ENCODE measurements at regions not wholly inside any gene's neighbourhood (a gene's known extent, or its start where the extent isn't known, plus 50 kb on each side); places are given as distances from the start of the nearest gene placed in this dataset.
A peak's percentile ranks its signal among the peaks of the same experiment; 100 is the strongest.

DNA sequence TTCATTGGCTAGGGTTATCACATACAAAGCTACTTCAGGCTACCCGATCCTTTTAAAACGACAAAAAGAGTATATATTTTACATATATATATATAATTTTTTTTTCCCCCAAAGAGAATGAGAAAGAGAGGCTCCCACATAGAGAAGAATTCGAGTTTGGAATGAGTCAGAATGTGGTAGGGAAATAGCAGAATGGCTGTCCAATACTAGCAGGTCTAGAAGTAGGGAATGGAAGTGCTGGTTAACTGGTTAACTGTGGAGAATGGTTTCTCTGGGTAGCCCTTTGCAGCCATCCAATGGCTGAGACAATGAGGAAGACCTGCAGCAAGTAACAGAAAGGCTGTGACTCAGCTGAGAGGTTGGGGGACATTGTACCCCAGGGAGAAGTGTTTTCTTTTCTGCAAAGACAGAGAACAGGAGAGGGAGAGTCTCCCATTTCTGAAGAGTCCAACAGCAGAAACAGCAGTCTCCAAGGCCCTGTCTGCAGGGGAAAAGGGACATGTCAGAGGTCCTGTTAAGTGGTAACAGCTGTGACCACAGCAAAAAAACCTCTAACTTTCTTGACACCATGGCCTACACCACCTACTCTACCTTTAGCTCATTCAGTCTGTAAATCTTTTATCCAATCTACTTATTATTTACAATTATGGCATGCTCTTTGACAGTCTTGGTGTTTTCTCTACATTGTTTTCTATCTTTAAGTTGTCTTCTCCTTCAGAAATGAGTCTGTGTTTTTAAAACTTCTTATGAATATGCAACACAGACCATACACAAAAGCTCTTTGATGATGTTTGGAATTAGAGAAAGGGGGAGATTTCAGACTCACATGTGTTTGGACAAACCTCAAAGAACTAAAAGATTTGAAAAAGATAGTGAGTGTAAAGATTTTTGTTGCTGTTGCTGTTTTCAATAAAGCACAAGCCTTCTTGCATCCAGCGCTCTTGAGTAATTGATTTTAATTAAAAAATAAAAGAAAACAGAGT is 116.1 kb upstream of the SLC7A14 start:
- peaks cover 0 to 3% (median 0%) of the 10 kb centered on the region in 8 donors for H3K9me3 Mint-ChIP-seq
- POLR2A ChIA-PET (ENCODE audit: partially characterized antibody), result no interaction called here

DNA sequence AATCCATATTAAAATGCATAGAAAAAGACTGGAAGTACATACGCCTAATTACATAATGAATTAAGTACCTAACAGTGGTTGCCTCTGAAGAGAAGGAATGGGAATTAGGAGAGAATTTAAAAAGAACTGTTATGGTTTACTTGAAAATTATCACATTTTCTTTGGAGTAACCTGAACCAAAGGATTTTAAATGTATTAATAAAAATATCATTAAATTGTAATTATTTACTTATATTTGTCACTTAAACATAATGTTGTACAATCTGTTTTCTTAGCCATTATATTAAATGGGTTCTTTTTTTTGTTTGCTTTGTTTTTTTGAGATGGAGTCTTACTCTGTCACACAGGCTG is 114.2 kb upstream of the SLC7A14 start:
- intact Hi-C loops (cut with micrococcal nuclease), result no loop called here
- Histone ChIP-seq H3K27ac (ENCODE audit: low read depth, low read length) (no peak overlapping the region), H3K4me1 (ENCODE audit: insufficient read depth, low read length) (no peaks in the 10 kb centered on the region), H3K27me3 (ENCODE audit: insufficient read depth, low read length) (no peaks in the 10 kb centered on the region), H3K36me3 (ENCODE audit: insufficient read depth, low read length) (no peaks in the 10 kb centered on the region), H3K4me3 (ENCODE audit: low read length in 2 of 2) (no peak overlapping the region), H3K9me3 (ENCODE audit: control insufficient read depth in 1 of 2, low read length in 2 of 2) (no peaks in the 10 kb centered on the region)
- DNase-seq, result no peak
- Mint-ChIP-seq H3K9me3 (peaks cover 0 to 3% (median 0%) of the 10 kb centered on the region in 8 donors), H3K4me1 (no peaks in the 10 kb centered on the region), H3K36me3 (no peaks in the 10 kb centered on the region), H3K27me3 (peaks cover 4 to 5% of the 10 kb centered on the region in 2 donors), H3K27ac (no peak overlapping the region), H3K4me3 (no peak overlapping the region)
- CTCF ChIA-PET (ENCODE audit: partially characterized antibody), result no interaction called here
- POLR2A ChIA-PET (ENCODE audit: partially characterized antibody), result no interaction called here

More for the DNA sequence above, 116.1 kb upstream of the SLC7A14 start:
- H3K4me3 ChIP-seq (ENCODE audit: low read length in 2 of 2), result no peak overlapping the region
- peak overlapping the region in 1 of 7 donors; percentile 19 for H3K27ac Mint-ChIP-seq
- no peaks in the 10 kb centered on the region for H3K9me3 ChIP-seq (ENCODE audit: control insufficient read depth in 1 of 2, low read length in 2 of 2)
- DNase-seq, result no peak
- no peak overlapping the region for H3K4me3 Mint-ChIP-seq
- CTCF ChIA-PET (ENCODE audit: partially characterized antibody), result no interaction called here
- no peaks in the 10 kb centered on the region for H3K4me1 ChIP-seq (ENCODE audit: insufficient read depth, low read length)
- no peaks in the 10 kb centered on the region for H3K36me3 Mint-ChIP-seq
- no peaks in the 10 kb centered on the region for H3K4me1 Mint-ChIP-seq
- intact Hi-C loops (cut with micrococcal nuclease), result no loop called here
- H3K27me3 Mint-ChIP-seq, result peaks cover 4 to 5% of the 10 kb centered on the region in 2 donors
- H3K27me3 ChIP-seq (ENCODE audit: insufficient read depth, low read length), result no peaks in the 10 kb centered on the region
- H3K36me3 ChIP-seq (ENCODE audit: insufficient read depth, low read length), result no peaks in the 10 kb centered on the region
- H3K27ac ChIP-seq (ENCODE audit: low read depth, low read length), result no peak overlapping the region

DNA sequence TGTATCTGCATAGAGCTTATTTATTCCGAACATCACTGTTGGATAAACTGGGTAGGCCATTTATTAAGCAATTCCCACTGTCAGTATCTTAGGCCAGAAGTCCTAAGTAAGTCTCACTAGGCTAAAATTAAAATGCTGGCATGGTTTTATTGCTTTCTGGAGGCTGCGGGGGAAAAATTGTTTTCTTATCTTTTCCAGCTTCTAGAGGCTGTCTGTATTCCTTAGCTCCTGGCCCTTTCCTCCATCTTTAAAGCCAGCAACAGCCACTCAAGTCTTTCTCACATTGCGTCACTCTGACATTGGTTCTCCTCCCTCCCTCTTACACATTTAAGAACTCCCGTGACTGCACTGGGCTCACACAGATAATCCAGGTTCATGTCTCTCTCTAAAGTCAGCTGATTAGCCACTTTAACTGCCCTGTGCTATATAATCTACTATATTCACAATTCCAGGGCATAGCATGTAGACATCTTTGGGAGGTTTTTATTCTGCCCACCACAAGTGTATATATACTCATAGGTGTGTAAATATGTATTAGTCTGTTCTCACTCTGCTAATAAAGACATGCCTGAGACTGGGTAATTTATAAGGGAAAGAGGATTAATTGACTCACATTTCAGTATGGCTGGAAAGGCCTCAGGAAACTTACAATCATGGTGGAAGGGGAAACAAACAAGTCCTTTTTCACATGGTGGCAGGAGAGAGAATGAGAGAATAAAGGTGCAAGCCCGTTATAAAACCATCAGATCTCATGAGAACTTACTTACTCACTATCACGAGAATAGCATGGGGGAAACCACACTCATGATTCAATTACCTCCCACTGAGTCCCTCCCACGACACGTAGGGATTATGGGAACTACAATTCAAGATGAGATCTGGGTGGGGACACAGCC is 113.5 kb upstream of the SLC7A14 start:
- Mint-ChIP-seq H3K9me3 (peaks cover 0 to 1% (median 0%) of the 10 kb centered on the region in 8 donors), H3K4me1 (no peaks in the 10 kb centered on the region), H3K27me3 (peaks cover 0 to 5% of the 10 kb centered on the region in 2 donors), H3K36me3 (no peaks in the 10 kb centered on the region), H3K4me3 (no peak overlapping the region), H3K27ac (no peak overlapping the region)
- H3K4me3 ChIP-seq (ENCODE audit: low read length in 2 of 2), result no peak overlapping the region
- H3K27me3 ChIP-seq (ENCODE audit: insufficient read depth, low read length), result no peaks in the 10 kb centered on the region
- H3K9me3 ChIP-seq (ENCODE audit: control insufficient read depth in 1 of 2, low read length in 2 of 2), result no peaks in the 10 kb centered on the region
- CTCF ChIA-PET (ENCODE audit: partially characterized antibody), result no interaction called here
- intact Hi-C loops (cut with micrococcal nuclease), result no loop called here
- H3K27ac ChIP-seq (ENCODE audit: low read depth, low read length), result no peak overlapping the region
- no peaks in the 10 kb centered on the region for H3K36me3 ChIP-seq (ENCODE audit: insufficient read depth, low read length)
- POLR2A ChIA-PET (ENCODE audit: partially characterized antibody), result no interaction called here
- no peak for DNase-seq
- no peaks in the 10 kb centered on the region for H3K4me1 ChIP-seq (ENCODE audit: insufficient read depth, low read length)

DNA sequence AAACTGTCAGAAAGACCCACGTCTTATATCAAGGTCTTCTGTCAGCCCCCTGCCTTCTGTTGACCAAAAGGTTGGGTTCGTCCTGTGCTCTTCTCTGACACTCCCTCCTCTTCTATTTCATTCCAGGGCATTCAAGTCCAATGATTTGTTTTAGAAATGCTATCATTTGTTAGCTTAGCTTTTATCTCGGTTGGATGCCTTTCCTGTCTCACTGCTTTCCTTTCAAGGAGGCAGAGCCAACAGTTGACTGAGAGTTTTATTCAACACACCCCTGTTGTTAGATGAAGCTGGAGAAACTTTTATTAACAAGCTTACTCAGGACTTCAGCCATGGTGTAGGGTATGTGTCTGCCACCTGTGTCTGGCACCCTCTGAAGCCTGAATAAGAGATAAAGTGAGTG is 112.0 kb upstream of the SLC7A14 start:
- no peaks in the 10 kb centered on the region for H3K4me1 ChIP-seq (ENCODE audit: insufficient read depth, low read length)
- H3K36me3 Mint-ChIP-seq, result no peaks in the 10 kb centered on the region
- H3K27me3 Mint-ChIP-seq, result peaks cover 0 to 5% of the 10 kb centered on the region in 2 donors
- no peak overlapping the region for H3K27ac ChIP-seq (ENCODE audit: low read depth, low read length)
- intact Hi-C loops (cut with micrococcal nuclease), result no loop called here
- H3K9me3 ChIP-seq (ENCODE audit: control insufficient read depth in 1 of 2, low read length in 2 of 2), result no peaks in the 10 kb centered on the region
- H3K27me3 ChIP-seq (ENCODE audit: insufficient read depth, low read length), result no peaks in the 10 kb centered on the region
- no peak for DNase-seq
- H3K27ac Mint-ChIP-seq, result no peak overlapping the region
- no peaks in the 10 kb centered on the region for H3K4me1 Mint-ChIP-seq
- CTCF ChIA-PET (ENCODE audit: partially characterized antibody), result no interaction called here
- H3K9me3 Mint-ChIP-seq, result no peaks in the 10 kb centered on the region
- H3K4me3 Mint-ChIP-seq, result no peak overlapping the region
- POLR2A ChIA-PET (ENCODE audit: partially characterized antibody), result no interaction called here
- H3K36me3 ChIP-seq (ENCODE audit: insufficient read depth, low read length), result no peaks in the 10 kb centered on the region
- no peak overlapping the region for H3K4me3 ChIP-seq (ENCODE audit: low read length in 2 of 2)

DNA sequence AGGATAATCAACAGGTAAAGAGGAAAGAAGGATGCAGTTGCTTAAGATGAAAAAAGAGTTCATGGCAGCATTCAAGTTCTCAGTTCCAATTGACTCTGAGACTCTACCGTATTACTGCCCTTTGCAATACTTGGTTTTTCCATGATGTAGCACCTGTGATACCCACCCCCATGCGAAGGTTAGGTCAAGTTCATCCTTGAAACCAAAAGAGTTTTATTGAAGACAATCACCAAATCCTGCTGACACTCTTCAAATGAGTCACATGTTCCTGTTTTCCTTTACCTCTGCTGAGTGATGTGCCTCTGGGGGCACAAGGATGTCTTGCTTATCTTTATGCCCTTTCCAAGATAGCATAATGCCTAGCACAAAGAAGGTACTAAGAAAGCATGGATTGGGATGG is 111.3 kb upstream of the SLC7A14 start:
- H3K27me3 Mint-ChIP-seq, result peaks cover 0 to 5% of the 10 kb centered on the region in 2 donors
- H3K4me1 Mint-ChIP-seq, result no peaks in the 10 kb centered on the region
- no peaks in the 10 kb centered on the region for H3K27me3 ChIP-seq (ENCODE audit: insufficient read depth, low read length)
- H3K9me3 Mint-ChIP-seq, result no peaks in the 10 kb centered on the region
- intact Hi-C loops (cut with micrococcal nuclease), result no loop called here
- no peaks in the 10 kb centered on the region for H3K9me3 ChIP-seq (ENCODE audit: control insufficient read depth in 1 of 2, low read length in 2 of 2)
- H3K4me3 ChIP-seq (ENCODE audit: low read length in 2 of 2), result no peak overlapping the region
- POLR2A ChIA-PET (ENCODE audit: partially characterized antibody), result no interaction called here
- H3K4me3 Mint-ChIP-seq, result no peak overlapping the region
- CTCF ChIA-PET (ENCODE audit: partially characterized antibody), result no interaction called here
- H3K36me3 ChIP-seq (ENCODE audit: insufficient read depth, low read length), result no peaks in the 10 kb centered on the region
- no peak overlapping the region for H3K27ac ChIP-seq (ENCODE audit: low read depth, low read length)
- no peak overlapping the region for H3K27ac Mint-ChIP-seq
- no peak for DNase-seq
- H3K4me1 ChIP-seq (ENCODE audit: insufficient read depth, low read length), result no peaks in the 10 kb centered on the region
- H3K36me3 Mint-ChIP-seq, result no peaks in the 10 kb centered on the region

DNA sequence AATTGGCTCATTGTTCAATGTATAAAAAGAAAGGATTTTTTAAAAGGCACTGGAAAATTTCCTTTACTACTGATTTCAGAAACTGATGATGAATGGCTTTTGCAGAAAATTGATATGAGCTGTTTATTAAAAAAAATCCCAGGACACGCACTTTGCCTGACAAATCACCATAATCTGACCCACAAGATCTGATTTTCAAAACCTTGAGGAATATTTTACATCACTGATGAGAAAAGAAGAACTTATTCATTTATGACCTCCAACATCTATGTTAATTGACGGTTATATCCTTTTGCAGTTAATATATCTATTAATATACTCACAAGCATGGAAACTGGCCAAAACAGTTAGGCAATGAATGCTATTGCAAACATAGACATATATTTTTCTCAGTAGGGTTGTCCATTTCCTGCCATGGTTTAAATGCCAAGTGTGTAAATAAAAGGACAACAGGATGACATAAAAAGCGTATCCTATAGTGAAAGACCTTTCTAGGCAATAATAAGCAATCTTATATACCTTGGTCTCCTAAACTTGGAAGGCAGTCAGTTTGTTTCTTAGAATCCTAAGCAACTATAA is 109.7 kb upstream of the SLC7A14 start:
- Histone ChIP-seq H3K36me3 (ENCODE audit: insufficient read depth, low read length) (no peaks in the 10 kb centered on the region), H3K9me3 (ENCODE audit: control insufficient read depth in 1 of 2, low read length in 2 of 2) (no peaks in the 10 kb centered on the region), H3K27ac (ENCODE audit: low read depth, low read length) (no peak overlapping the region), H3K27me3 (ENCODE audit: insufficient read depth, low read length) (no peaks in the 10 kb centered on the region), H3K4me1 (ENCODE audit: insufficient read depth, low read length) (no peaks in the 10 kb centered on the region), H3K4me3 (ENCODE audit: low read length in 2 of 2) (no peak overlapping the region)
- intact Hi-C loops (cut with micrococcal nuclease), result no loop called here
- no peak overlapping the region for H3K27ac Mint-ChIP-seq
- CTCF ChIA-PET (ENCODE audit: partially characterized antibody), result no interaction called here
- no peak for DNase-seq
- peaks cover 0 to 3% of the 10 kb centered on the region in 2 donors for H3K27me3 Mint-ChIP-seq
- no peak overlapping the region for H3K4me3 Mint-ChIP-seq
- H3K4me1 Mint-ChIP-seq, result no peaks in the 10 kb centered on the region
- POLR2A ChIA-PET (ENCODE audit: partially characterized antibody), result no interaction called here
- no peaks in the 10 kb centered on the region for H3K36me3 Mint-ChIP-seq
- no peaks in the 10 kb centered on the region for H3K9me3 Mint-ChIP-seq

DNA sequence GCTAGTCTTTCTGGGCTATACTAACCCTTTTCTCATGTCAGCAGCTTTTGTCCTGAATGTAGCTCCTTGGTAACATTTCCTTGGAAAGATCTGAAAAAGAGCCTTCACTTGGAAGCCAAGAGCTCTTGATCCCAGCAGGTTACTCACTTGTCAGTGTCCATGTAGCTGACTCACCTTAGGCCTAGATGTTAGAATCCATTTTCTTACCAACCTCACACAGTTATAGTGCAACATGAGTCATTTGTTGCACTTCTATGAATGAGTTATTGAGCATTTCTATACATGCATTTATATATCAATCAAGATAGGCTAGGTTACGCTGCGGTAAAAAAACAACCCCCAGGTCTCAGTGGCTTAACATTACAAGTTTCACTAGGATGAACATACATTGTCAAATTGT is 106.8 kb upstream of the SLC7A14 start:
- Histone ChIP-seq H3K27ac (ENCODE audit: low read depth, low read length) (no peak overlapping the region), H3K27me3 (ENCODE audit: insufficient read depth, low read length) (no peaks in the 10 kb centered on the region), H3K4me3 (ENCODE audit: low read length in 2 of 2) (no peak overlapping the region), H3K4me1 (ENCODE audit: insufficient read depth, low read length) (no peaks in the 10 kb centered on the region), H3K9me3 (ENCODE audit: control insufficient read depth in 1 of 2, low read length in 2 of 2) (no peaks in the 10 kb centered on the region), H3K36me3 (ENCODE audit: insufficient read depth, low read length) (no peaks in the 10 kb centered on the region)
- Mint-ChIP-seq H3K36me3 (no peaks in the 10 kb centered on the region), H3K9me3 (no peaks in the 10 kb centered on the region), H3K27me3 (peaks cover 0 to 2% of the 10 kb centered on the region in 2 donors), H3K4me3 (no peak overlapping the region), H3K4me1 (no peaks in the 10 kb centered on the region), H3K27ac (no peak overlapping the region)
- intact Hi-C loops (cut with micrococcal nuclease), result no loop called here
- ChIA-PET CTCF (ENCODE audit: partially characterized antibody) (interaction anchor here (0.9 to 1.1 kb wide), 2 partner anchors 119 to 279 kb away, joined by 3 read pairs; no protein-coding TSS in a partner anchor), POLR2A (ENCODE audit: partially characterized antibody) (no interaction called here)
- no peak for DNase-seq

Measured in CD4-positive, alpha-beta memory T cell (primary cell).